NCI-H1930 (cell line): ENCODE measurements at regions not wholly inside any gene's neighbourhood (a gene's known extent, or its start where the extent isn't known, plus 50 kb on each side); places are given as distances from the start of the nearest gene placed in this dataset.

ENCODE experiments used
- DNase-seq, 2 experiments: peaks; one replicate each; lab custom pipeline; 2025; lab: John Stamatoyannopoulos, UW

DNA sequence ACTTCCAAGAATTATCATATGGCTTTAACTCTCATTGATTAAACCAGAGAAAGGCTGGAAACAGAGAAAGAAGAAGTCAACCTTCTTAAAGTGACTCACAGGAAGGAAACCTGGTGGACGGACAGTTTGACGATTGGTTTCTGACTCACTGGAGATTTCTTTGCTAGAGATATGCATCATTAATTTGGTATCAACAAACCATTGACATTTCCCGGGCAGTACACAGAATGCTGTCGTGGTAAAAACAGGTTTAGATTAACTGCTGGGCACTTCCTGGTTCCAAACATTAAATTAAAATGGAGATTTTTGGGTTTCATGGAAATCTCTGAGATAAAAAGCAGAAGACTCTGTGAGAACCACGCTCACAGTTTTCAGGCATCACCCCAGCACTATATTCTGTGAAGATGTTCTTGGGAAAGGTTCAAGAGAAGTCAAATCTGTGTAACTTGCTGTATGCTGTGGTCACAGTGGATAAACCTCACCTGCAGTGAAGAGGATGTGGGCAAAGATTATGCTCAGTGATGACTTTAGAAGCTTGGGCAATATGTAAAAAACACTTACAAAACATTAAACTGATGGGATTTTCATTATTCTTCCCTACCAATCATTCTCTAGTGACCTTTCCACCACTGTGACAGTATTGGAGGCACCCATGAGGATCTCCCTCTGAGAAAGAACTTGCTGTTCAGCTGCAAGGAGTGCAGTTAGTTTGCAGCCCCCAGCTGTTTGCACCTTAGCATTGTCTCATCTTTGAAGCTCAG is 61.1 kb upstream of the CD44 start:
- DNase-seq = no peak

DNA sequence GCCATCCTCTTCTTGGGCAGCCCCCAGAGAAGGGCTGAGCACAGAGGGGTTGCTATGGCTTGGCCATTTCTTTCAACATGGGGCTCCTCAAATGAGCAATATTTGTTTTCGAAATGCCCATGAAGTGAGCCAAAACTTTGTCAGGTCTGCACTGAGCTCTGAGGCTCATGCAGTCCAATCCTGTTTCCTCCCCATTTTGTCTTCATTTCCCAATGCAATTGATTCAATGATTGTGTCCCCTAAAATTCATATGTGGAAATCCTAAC is 60.6 kb upstream of the CD44 start:
- DNase-seq = no peak

DNA sequence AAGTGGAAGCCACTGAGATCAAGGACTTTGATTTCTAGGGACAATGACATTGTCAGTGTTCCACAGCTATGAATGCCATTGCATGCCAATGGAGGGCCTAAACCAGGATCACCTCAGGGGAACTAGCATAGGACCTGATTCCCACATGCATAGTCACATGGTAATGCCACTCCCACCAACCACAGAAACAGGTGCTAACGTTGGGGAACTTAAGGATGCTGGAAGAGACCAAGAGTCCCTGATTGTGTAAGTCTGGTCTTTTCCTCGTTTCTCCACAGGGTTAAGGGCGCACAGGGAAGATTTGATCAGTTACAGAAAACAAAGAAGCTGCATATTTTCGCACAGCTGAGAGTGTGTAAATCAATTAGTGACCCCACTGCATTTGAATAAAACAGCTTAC is 59.4 kb upstream of the CD44 start:
- DNase-seq = no peak

GRCh38 chr11:35082321-35083180 is 56.4 kb upstream of the CD44 start:
- no peak for DNase-seq

DNA sequence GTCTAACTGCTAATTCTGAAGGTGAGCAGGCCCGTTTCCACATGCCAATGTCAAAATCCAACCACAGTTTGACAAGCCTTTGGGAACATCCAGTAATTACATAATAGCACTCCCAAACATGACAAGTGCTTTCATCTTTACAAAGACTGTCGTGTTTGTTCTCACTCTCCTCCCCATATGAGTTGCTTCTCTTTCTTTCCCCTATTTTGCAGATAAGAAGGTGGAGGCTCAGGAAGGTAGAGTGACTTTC is 55.9 kb upstream of the CD44 start:
- DNase-seq = no peak

DNA sequence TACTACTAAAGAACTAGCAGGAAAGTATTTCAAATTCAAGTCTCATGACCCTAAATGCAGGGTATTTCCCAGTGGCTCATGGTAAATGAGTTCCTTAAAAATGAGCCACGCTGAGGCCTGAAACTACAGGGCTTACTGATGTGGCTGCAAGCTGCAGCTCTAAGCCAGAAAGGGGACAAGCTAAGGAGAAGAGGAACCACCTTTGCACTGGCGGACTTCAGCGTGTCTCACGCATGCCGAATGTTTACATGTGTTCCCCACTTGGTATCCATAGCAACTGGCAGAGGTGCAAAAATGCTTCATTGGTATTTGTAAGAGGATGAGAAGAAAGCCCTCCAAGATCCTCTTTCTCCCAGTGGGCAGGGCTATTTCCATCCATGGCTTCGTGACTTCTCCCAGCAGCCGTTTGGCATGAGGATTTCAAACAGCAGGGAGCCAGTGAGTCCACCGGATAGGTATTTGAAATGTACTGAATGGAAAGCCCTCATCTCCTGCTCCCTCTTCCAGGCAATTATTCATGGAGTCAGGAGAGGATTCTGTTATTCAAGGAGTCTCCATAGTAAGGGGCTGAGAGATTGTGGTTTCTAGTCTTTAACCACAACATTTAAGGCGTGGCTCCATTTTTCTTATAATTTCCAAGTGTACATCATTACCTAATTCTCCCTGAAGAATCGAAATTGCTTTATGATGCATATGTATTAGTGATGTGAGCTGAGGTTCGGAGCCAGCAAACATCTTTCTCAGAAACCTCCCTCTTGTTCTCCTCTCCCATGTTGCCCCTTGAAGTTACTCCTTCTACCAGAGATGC is 55.3 kb upstream of the CD44 start:
- DNase-seq = no peak

GRCh38 chr11:35084817-35085440 is 54.0 kb upstream of the CD44 start:
- no peak for DNase-seq

DNA sequence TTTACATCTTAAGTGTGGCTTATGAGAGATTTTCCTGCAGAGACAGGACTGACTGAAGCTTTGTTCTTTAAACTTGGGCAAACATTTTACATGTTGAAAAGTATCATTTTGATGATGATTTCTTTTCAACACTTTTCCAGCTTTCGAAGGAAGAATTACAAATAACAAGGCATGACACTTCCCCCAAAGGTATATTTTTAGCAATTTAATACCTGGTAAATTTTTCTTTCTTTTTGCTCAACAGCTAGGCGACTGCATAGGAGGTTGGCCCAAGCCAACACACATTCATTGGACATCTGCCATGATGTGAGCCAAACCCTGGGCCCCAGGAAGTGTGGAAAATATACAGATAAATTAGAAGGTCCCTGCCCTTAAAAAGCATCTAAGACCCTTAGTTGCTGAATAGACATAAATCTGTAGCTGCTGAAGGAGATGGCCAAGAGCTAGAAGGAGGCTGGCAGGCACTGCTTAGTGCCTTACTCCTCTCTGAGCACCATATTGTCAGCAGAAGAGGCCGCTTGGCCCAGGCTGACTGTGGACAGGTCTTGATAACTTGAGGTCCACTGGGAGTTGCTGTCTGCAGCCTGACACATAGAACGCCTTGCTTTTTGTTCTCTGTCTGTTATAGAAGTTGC is 53.3 kb upstream of the CD44 start:
- DNase-seq = no peak

DNA sequence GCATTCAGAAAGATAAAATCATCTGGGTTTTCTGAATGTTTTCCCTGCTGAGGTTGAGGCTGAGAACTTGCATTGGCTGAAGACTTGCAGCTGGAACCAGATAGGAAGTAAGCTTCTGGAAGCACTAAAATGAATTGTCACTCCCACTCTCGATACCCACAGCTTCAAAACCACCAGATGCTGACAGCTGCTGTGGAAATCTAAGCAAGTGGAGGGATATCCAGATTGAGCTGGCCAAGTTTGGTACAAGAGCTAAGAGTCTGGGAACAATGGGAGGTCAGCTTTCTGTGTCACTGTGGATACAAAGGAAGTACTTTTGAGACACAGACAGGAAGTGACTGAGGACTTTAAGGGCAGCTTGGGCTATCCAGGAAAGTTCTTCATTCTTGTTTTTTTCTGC is 51.3 kb upstream of the CD44 start:
- no peak for DNase-seq

- DNase-seq = no peak
Observed at GRCh38 chr11:35088226-35088625, 50.7 kb upstream of the CD44 start.

DNA sequence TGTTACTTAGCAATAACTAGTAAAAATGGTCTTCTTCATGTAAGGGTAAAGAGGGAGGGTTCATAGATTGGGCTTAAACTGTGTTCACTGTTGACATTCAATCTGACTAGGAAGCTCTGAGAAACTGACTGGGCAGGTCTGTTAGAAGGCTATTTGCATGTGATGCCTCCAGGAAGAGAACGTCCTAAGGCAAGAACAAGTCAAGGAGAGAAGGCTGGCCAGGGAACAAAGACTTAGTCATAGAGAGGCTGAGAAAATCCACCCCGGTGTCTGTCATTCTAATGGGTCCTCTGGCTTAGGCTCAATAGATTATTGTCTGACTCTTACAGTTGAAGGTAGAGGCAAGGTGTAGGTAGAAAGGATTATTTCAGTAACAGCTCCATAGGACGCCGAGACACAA is 50.3 kb upstream of the CD44 start:
- no peak for DNase-seq
